ENCODE measurements at regions not wholly inside any gene's neighbourhood (a gene's known extent, or its start where the extent isn't known, plus 50 kb on each side); places are given as distances from the start of the nearest gene placed in this dataset.

GRCh38 chr6:132132924-132133639 lies 181.9 kb upstream of the CCN2 start:
- Histone ChIP-seq H3K79me2 (ENCODE audit: low read length) (no peaks in the 10 kb centered on the region), H3K27me3 (replicated peaks; ENCODE audit: insufficient read depth, low read length) (no peaks in the 10 kb centered on the region), H3K27ac (ENCODE audit: low read length) (no peak overlapping the region), H3K4me2 (ENCODE audit: low read depth, low read length) (no peak overlapping the region), H3K9me2 (replicated peaks; ENCODE audit: insufficient read depth, low read length) (no peaks in the 10 kb centered on the region), H3F3A (ENCODE audit: insufficient read depth, low read length) (no peaks in the 10 kb centered on the region), H3K36me3 (replicated peaks; ENCODE audit: insufficient read depth, low read length) (no peaks in the 10 kb centered on the region), H3K9me3 (replicated peaks; ENCODE audit: insufficient read depth, low read length) (no peaks in the 10 kb centered on the region), H2AFZ (ENCODE audit: low read length) (no peak overlapping the region), H3K9ac (ENCODE audit: low read length) (no peak overlapping the region), H4K20me1 (ENCODE audit: insufficient read depth, low read length) (no peaks in the 10 kb centered on the region), H3K4me1 (ENCODE audit: low read length) (no peaks in the 10 kb centered on the region), H3K4me3 (ENCODE audit: low read length) (no peak overlapping the region)
- no peak for DNase-seq
- TF ChIP-seq EZH2phosphoT487 (IDR thresholded peaks at IDR 0.05; ENCODE audit: low read length) (no peak), EZH2 (optimal IDR thresholded peaks at IDR 0.05; ENCODE audit: low read depth, low read length) (no peak), CTCF (IDR thresholded peaks at IDR 0.05; ENCODE audit: low read length) (no peak)

DNA sequence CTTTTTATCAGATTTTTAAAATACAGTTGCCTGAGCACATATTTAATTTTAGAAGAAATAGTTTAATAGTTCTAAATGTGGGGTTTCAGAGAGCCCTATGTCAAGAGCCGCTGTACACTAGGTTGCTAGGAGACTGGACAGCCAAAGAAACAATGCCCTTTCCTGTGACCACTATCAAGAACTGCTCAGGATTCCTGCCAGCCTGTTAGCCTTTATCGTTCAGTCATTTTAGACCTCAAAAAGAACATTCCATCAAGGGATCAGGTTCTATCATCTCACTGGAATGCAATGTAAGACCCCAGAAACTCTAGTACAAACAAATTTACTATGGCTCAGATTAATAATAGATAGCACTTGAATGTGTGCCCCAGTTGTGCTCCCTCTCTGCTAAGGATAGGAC lies 181.2 kb upstream of the CCN2 start:
- Histone ChIP-seq H4K20me1 (ENCODE audit: insufficient read depth, low read length) (no peaks in the 10 kb centered on the region), H3K9ac (ENCODE audit: low read length) (no peak overlapping the region), H3K9me2 (replicated peaks; ENCODE audit: insufficient read depth, low read length) (no peaks in the 10 kb centered on the region), H3F3A (ENCODE audit: insufficient read depth, low read length) (no peaks in the 10 kb centered on the region), H3K79me2 (ENCODE audit: low read length) (no peaks in the 10 kb centered on the region), H3K27me3 (replicated peaks; ENCODE audit: insufficient read depth, low read length) (no peaks in the 10 kb centered on the region), H2AFZ (ENCODE audit: low read length) (no peak overlapping the region), H3K4me1 (ENCODE audit: low read length) (no peaks in the 10 kb centered on the region), H3K36me3 (replicated peaks; ENCODE audit: insufficient read depth, low read length) (no peaks in the 10 kb centered on the region), H3K27ac (ENCODE audit: low read length) (no peak overlapping the region), H3K4me3 (ENCODE audit: low read length) (no peak overlapping the region), H3K4me2 (ENCODE audit: low read depth, low read length) (no peak overlapping the region), H3K9me3 (replicated peaks; ENCODE audit: insufficient read depth, low read length) (no peaks in the 10 kb centered on the region)
- DNase-seq, result no peak
- TF ChIP-seq CTCF (IDR thresholded peaks at IDR 0.05; ENCODE audit: low read length), result no peak

GRCh38 chr6:132131758-132132157 lies 180.6 kb upstream of the CCN2 start:
- Histone ChIP-seq H3K4me2 (ENCODE audit: low read depth, low read length) (no peak overlapping the region), H3K79me2 (ENCODE audit: low read length) (no peaks in the 10 kb centered on the region), H3K4me3 (ENCODE audit: low read length) (no peak overlapping the region), H3K9me3 (replicated peaks; ENCODE audit: insufficient read depth, low read length) (no peaks in the 10 kb centered on the region), H4K20me1 (ENCODE audit: insufficient read depth, low read length) (no peaks in the 10 kb centered on the region), H3K36me3 (replicated peaks; ENCODE audit: insufficient read depth, low read length) (no peaks in the 10 kb centered on the region), H3K27ac (ENCODE audit: low read length) (no peak overlapping the region), H3F3A (ENCODE audit: insufficient read depth, low read length) (no peaks in the 10 kb centered on the region), H3K27me3 (replicated peaks; ENCODE audit: insufficient read depth, low read length) (no peaks in the 10 kb centered on the region), H3K9me2 (replicated peaks; ENCODE audit: insufficient read depth, low read length) (no peaks in the 10 kb centered on the region), H2AFZ (ENCODE audit: low read length) (no peak overlapping the region), H3K9ac (ENCODE audit: low read length) (no peak overlapping the region), H3K4me1 (ENCODE audit: low read length) (no peaks in the 10 kb centered on the region)
- no peak for DNase-seq
- TF ChIP-seq CTCF (IDR thresholded peaks at IDR 0.05; ENCODE audit: low read length) (no peak), EZH2phosphoT487 (IDR thresholded peaks at IDR 0.05; ENCODE audit: low read length) (no peak), EZH2 (optimal IDR thresholded peaks at IDR 0.05; ENCODE audit: low read depth, low read length) (no peak)

Measured in MM.1S (cell line).